ENCODE measurements at regions not wholly inside any gene's neighbourhood (a gene's known extent, or its start where the extent isn't known, plus 50 kb on each side); places are given as distances from the start of the nearest gene placed in this dataset.

GRCh38 chr6:134666125-134666524 is 283.8 kb downstream of the ALDH8A1 start:
- Histone ChIP-seq H3K36me3 (no peaks in the 10 kb centered on the region), H3K27me3 (no peaks in the 10 kb centered on the region), H3K27ac (no peak overlapping the region), H3K9me3 (no peaks in the 10 kb centered on the region), H3K4me1 (peaks cover 0 to 4% (median 0%) of the 10 kb centered on the region in 4 donors), H3K4me3 (no peak overlapping the region)
- no peak for DNase-seq
- intact Hi-C loops (cut with DNase I; ENCODE audit: low total_unique reads) = no loop called here
- TF ChIP-seq CTCF (IDR thresholded peaks at IDR 0.05) (no peak), POLR2A (IDR thresholded peaks at IDR 0.05) (no peak), EP300 (IDR thresholded peaks at IDR 0.05; ENCODE audit: low read depth) (no peak), POLR2AphosphoS5 (IDR thresholded peaks at IDR 0.05) (no peak)
- in situ Hi-C loops (cut with MboI; ENCODE audit: low pct_ligation_motif_present in 1 of 4, low pct_unique_long_range_greater_than_20kb in 1 of 4, low sequenced_read_pairs in 3 of 4) = no loop called here
- 50 to 85% methylated on average over 1 to 2 of the region's 2 CpGs for WGBS, 2 donors (ENCODE audit: low coverage in 1 of 2)

GRCh38 chr6:134665029-134665723 is 284.7 kb downstream of the ALDH8A1 start:
- Histone ChIP-seq H3K9me3 (no peaks in the 10 kb centered on the region), H3K4me1 (peaks cover 0 to 4% (median 0%) of the 10 kb centered on the region in 4 donors), H3K4me3 (no peak overlapping the region), H3K27ac (no peak overlapping the region), H3K27me3 (no peaks in the 10 kb centered on the region), H3K36me3 (no peaks in the 10 kb centered on the region)
- TF ChIP-seq POLR2A (IDR thresholded peaks at IDR 0.05) = no peak
- peak in 1 of 3 donors; percentile 12 for TF ChIP-seq POLR2AphosphoS5 (IDR thresholded peaks at IDR 0.05)
- TF ChIP-seq EP300 (IDR thresholded peaks at IDR 0.05; ENCODE audit: low read depth) = no peak
- no peak for TF ChIP-seq CTCF (IDR thresholded peaks at IDR 0.05)
- in situ Hi-C loops (cut with MboI; ENCODE audit: low pct_ligation_motif_present in 1 of 4, low pct_unique_long_range_greater_than_20kb in 1 of 4, low sequenced_read_pairs in 3 of 4) (no loop called here), intact Hi-C loops (cut with DNase I; ENCODE audit: low total_unique reads) (no loop called here)
- 62 to 80% methylated on average over 4 to 10 of the region's 10 CpGs for WGBS, 2 donors (ENCODE audit: low coverage in 1 of 2)
- peak; percentile 29 for DNase-seq

- Histone ChIP-seq H3K27me3 (no peaks in the 10 kb centered on the region), H3K9me3 (no peaks in the 10 kb centered on the region), H3K4me1 (peaks cover 0 to 4% (median 0%) of the 10 kb centered on the region in 4 donors), H3K36me3 (no peaks in the 10 kb centered on the region), H3K4me3 (no peak overlapping the region), H3K27ac (no peak overlapping the region)
- intact Hi-C loops (cut with DNase I; ENCODE audit: low total_unique reads) = no loop called here
- in situ Hi-C loops (cut with MboI; ENCODE audit: low pct_ligation_motif_present in 1 of 4, low pct_unique_long_range_greater_than_20kb in 1 of 4, low sequenced_read_pairs in 3 of 4) = no loop called here
- no peak for DNase-seq
- TF ChIP-seq POLR2A (IDR thresholded peaks at IDR 0.05) = no peak
- 93 to 97% methylated on average over 3 of the region's 3 CpGs for WGBS, 2 donors (ENCODE audit: low coverage in 1 of 2)
These were observed 285.9 kb downstream of the ALDH8A1 start for GRCh38 chr6:134663800-134664535.

GRCh38 chr6:134663356-134663755 is 286.5 kb downstream of the ALDH8A1 start:
- Histone ChIP-seq H3K27me3 (no peaks in the 10 kb centered on the region), H3K4me1 (peaks cover 0 to 4% (median 0%) of the 10 kb centered on the region in 4 donors), H3K9me3 (no peaks in the 10 kb centered on the region), H3K36me3 (no peaks in the 10 kb centered on the region), H3K4me3 (no peak overlapping the region), H3K27ac (no peak overlapping the region)
- TF ChIP-seq POLR2A (IDR thresholded peaks at IDR 0.05) = no peak
- TF ChIP-seq EP300 (IDR thresholded peaks at IDR 0.05; ENCODE audit: low read depth) = no peak
- no peak for TF ChIP-seq CTCF (IDR thresholded peaks at IDR 0.05)
- TF ChIP-seq POLR2AphosphoS5 (IDR thresholded peaks at IDR 0.05) = no peak
- intact Hi-C loops (cut with DNase I; ENCODE audit: low total_unique reads) (no loop called here), in situ Hi-C loops (cut with MboI; ENCODE audit: low pct_ligation_motif_present in 1 of 4, low pct_unique_long_range_greater_than_20kb in 1 of 4, low sequenced_read_pairs in 3 of 4) (no loop called here)
- WGBS, 2 donors (ENCODE audit: low coverage in 1 of 2) = 74 to 81% methylated on average over 4 of the region's 4 CpGs
- no peak for DNase-seq

Data from transverse colon (tissue), 4 donors.